Activated effector memory CD4-positive, alpha-beta T cell treated with anti-CD3 and anti-CD28 coated beads, Interleukin-2, amount 50 U/mL, for 16 hours (primary cell): ENCODE measurements at regions not wholly inside any gene's neighbourhood (a gene's known extent, or its start where the extent isn't known, plus 50 kb on each side); places are given as distances from the start of the nearest gene placed in this dataset.

ENCODE experiments used
- DNase-seq: peaks from one replicate; pipeline ENCODE4 v3.0.0-alpha.2; 2020

DNA sequence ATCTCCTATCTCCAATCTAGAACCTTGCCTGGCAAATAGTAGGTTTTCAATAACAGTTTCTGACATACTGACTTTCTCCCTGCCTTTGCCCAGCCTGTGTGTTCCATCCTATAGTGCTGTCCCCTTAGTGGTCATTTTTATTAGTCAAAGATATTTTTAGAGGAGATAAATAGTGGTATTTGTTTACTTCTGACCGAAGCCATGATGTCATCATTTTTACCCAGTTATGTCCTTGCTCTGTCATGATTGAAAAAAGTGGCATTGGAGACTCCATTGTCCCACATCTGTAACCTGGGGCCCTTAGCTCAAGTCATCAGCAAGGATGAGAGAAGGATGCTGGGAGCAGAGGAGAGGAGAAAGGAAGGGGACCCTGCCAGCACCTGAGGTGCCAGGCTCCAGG lies 80.6 kb upstream of the ATP2B2 start:
- DNase-seq, result no peak

DNA sequence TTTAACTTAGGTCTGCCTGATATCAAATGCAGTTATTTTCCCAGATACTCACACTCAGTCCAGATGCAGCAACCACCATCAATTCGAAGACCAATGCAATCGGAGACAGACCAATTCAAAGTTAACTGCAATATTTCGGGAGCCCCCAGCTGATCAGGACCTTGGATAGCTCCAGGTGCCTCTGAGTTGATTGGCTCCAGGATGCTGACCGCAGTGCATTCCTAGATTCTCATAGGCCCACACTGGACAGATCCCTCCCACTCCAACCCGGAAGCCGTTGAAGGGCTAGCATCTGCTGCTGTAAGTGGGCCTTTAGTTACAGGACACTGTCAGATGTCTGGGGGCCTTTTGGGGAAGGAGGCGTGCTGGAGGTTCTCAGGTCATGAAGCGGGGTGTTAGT lies 89.5 kb upstream of the ATP2B2 start:
- DNase-seq, result peak; percentile 71

DNA sequence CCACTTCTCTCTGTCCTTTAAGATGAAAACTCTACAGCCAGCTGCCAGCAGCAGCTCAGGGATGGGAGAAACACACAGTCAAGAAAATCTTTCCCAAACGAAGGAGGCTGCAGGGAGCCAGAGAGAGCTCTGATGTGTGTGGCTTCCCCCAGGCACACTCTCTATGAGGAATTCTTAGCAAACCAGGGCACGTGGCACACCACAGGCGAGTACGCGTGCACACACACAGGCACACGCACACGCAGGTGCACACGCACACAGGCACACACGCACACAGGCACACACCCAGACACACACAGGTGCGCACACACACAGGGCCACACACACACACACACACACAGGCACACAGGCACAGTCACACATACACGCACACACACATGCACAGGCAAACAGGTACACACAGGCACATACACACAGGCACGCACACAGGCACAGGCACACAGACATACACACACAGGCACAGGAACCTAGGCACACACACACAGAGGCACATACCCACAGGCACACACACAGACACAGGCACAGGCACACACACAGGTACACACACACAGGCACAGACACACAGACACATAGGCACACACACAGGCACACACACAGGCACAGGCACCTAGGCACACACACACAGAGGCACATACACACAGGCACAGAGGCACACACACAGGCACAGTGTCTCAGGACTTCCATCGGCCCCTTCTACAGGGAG lies 91.5 kb upstream of the ATP2B2 start:
- DNase-seq, result no peak

DNA sequence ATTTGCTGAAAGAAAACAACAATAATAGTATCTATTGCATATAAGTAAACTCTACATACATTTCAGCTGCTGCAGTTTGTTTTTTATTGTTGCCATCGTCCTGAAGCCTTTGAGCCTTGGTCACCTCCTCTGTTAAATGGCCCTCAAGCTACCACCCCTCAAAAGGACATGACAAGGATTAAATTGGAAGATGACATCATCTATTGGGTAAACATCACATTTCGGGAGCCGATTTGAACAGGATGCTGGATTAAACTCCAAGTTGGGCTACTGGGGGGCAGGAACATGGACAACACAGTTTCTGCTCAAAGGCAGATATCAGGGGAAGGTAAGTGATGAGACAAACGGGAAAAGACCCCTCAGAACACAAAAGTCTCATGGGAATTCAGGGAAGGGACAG lies 92.3 kb upstream of the ATP2B2 start:
- no peak for DNase-seq

DNA sequence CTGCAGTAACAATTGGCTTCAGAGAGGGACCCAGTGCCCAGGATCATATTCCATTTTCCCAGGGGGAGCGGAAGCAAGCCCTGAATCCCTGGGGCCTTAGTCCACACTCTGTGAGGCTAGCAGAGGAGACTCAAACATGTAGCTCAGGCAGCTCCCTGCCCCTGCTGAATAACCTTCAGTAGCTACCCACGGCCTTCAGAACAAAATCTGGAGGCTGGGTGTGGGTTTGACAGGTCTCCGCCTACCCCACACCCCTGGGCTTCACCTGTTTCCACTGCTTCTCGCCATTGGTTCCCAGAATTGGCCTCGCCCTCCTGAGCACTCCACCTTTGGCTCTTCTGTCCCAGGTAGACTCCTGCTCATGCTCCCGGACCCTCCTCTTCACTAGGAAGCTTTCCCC lies 93.6 kb upstream of the ATP2B2 start:
- DNase-seq, result no peak

DNA sequence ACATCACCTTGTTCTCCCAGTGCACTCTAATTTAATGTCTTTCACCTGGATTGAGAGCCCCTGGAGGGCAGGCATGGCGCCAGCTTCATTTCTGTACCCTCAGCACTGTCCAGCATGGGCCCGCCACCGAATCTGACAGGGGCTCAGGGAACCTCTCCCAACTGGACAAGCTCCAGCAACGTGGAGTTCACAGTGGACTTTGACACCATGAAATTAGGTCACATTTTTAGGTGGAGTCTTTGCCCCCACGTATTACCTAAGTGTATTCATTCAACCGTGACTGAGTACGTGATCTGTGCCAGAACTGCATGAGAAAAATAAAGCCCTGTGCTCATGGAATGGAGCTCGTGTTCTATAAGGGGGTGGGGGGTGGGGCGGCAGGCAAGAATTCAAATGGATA lies 94.1 kb upstream of the ATP2B2 start:
- DNase-seq, result no peak

DNA sequence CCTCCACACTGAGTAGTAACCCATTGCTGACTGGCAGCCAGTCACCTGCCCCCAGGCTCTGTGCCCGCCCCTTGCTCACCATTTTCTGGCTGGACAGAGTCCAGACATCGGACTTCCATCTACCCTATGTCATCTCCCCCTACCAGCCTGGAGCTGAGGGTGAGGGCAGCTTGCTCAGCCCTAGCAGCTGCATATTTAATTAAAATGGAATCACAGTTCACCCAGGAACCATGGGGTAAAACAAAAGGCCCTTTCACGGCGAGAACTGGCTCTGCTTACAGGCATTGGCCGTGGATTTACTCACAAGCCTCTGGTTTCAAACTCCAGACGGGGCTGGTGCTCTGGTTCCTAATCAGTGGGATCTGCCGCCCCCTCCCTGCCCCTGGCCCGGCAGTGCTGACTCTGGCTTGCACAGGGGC lies 94.9 kb upstream of the ATP2B2 start:
- DNase-seq, result no peak

DNA sequence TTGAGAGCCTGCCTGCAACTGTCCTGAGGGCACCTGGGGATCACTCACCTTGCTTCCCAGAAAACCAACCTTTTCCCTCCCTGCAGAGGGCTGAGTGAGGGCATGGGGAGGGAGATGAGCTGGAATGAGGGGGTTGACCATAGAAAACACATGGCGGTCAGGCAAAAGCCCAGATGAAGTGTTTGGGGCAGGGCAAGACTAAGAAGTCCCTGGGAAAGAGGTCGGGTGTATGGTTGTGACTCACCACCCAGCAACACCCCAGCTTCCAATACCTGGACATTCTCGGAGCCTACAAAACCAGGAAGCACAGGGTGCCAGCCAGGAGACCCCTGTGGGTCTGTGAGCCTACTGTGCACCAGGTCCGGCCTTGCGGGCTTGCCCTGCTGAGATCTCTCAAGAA lies 95.3 kb upstream of the ATP2B2 start:
- no peak for DNase-seq

DNA sequence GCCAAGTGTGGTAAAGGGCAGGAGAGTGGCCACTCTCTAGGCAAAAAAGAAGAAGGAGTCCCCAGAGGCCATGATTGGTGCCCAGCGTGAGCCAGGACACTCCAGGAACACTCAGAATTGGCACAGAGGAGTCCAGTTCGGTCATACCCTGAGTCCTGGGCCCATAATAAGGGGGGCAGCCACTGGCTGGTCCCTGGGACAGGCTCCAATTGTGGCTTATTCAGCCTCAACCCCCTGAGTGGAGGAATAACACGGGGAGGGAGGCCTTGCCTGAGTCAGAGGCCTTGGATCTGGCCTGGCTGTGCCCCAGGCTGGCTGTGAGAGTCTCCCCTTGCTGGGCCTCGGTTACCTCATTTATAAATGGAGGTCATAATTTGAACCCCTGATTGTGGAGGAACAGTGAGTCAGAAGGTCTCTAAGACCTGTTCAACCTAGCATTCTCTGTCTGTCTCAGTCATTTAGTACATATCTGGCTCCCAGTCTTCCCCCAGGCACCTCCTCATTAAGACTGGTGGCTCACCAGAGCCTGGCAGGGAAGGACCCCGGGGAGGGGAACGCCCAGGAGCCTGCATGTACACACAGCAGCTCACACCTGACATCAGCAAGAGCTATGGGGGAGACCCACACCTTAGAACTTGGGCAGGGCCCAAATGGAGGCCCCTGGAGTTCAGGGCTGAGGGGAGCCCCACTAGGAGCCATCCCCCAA lies 95.9 kb upstream of the ATP2B2 start:
- DNase-seq, result no peak

DNA sequence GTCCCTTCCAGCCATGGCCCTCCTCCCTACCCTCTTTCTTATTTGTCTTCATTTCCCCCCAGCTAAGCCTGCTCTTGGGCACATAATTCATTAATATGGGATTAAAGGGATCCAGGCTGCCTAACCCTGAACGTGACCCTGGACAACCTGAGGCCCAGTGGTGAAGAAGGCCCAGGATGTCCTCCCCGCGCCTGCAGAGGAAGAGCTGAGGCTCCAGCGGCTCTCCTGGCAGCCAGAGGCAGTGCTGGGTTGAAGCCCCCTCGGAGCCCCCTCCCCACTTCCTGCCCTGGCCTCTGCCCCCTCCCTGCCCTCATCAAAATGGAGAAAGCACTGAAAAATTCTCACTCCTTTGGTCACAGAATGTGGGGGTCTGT lies 96.5 kb upstream of the ATP2B2 start:
- DNase-seq, result no peak

DNA sequence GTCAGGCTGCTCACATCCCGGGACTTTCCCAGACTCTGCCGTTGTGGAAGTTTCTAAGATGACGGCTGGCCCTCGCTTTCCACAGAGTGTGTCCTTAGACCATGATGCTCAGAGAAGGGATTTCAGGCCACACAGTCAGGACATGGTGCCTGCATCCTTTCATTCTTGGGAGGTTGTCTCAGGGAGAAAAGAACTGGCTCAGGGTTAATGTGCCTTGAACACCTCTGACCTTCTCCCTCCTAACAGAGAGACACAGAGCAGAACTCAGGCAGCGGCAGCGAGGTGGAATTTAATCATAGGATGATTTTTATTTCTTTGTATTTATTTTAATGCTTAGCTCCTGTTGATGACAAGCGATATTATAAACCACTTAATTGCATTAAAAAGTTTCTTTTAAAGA lies 96.9 kb upstream of the ATP2B2 start:
- DNase-seq, result no peak

DNA sequence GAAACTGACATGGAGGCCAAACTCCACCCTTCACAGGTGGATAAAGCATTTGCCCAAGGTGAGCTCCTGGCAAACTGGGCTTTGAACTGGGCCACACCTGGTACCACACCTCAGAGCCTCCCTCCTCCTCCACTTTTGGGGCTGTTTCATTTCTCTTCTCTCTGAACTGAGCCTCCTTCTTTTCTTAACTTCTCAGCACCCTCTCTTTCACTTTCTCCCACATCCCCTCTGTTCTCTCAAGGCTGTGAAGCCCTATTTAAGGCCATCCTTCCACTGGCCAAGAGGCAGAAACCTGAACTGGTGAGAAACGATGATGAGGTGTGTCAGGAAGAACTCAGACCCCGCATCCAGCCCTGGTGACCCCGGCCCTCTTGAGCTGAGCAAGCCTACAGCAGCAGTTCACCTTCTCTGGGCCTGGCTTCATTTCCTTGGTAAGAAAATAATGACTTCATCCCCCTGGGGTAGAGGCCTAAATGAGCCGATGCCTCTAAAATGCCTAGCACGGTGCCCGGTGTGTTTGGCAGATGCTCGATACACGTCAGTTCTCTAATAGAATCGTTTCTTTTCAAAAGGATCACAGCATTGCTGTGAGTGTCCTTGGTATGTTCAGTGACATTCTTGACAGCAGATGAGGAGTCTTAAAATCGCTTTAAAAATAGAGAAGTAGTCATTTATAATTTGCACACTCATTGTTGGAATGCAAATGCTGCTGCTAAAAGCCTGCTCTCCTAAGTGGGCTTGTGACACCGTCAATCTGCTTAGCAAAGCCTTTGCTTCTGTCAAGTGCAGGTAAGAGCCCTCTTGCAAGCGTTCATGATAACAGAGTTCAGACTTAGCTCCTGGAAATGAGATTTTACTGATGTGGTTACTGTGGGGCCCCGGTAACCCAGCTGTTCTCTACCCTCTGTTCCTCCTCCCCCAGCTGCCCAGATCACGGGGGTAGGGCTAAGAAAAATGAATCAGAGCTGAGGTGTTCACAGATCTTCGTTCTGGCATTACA lies 97.7 kb upstream of the ATP2B2 start:
- DNase-seq, result peak; percentile 84

DNA sequence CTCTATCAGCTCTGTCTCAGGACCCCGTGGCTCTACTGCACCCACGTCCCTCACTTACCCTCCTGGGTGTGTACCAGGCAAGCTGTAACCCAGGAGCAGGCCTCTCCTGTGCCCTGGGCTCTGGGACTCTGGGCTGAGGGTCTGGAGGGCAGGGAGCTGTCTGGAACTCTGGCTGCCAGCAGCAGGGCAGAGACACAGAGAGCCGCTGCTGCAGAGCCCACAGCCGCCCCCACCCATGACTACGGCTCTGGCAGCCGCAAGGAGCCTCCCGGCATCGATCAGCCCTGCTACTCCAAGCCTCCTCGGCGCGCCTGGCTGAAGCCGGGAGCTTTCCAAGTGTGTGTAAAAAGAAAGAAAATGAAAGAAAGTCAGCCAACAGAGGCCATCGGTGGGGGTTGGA lies 103.7 kb upstream of the ATP2B2 start:
- DNase-seq, result no peak

DNA sequence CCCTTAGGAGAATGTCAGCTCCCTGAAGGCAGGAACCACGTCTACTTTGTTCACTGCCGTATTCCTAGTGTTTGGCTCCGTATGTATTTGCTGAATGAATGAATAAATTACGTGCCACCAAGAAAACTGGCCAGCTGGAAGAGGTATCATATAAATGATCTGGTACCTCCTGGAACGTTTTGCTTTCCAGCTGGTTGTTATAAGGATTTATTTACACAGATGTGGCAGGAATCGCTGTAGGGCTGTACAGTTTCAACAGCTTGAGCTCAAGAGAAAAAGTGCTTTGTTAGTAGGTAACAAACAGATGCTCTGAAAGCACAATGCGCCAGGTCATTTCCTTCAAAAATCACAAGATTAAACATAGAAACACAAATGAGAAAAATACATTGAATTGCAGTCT lies 108.8 kb upstream of the ATP2B2 start:
- DNase-seq, result no peak

DNA sequence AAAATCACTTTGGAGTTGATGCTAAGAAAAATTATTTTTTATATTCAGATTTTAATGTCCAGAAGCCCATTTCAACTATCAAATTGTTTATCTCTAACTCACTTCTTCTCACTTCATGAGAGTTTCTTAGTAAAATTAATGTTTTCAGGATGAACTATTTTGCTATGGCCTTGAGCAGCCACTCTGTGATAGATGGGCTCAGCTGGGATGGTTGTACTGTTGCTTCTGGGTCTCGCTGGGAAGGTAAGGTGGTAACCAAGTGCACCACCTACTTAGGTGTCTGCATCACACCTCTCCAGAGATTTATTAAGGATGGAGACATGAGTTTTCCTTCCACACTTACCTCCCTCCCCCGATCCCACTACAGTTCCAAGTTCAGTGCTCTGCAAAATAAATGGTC lies 110.3 kb upstream of the ATP2B2 start:
- no peak for DNase-seq

DNA sequence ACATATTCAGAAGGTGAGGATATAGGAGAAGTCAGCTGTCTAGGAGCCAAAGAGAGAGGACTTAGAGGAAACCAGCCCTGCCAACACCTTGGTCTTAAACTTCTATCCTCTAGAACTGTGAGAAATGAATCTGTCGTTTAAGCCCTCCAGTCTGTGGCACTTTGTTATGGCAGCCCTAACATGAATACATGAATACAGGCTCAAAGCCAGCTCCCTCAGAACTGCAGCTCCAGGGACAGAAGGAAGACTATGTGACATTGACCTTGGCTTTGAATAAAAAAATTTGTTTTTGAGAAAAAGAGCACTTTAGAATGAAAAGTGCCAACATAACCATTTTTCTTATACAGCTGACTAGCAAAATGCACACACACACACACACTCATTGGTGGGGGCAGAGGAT lies 110.9 kb upstream of the ATP2B2 start:
- no peak for DNase-seq

DNA sequence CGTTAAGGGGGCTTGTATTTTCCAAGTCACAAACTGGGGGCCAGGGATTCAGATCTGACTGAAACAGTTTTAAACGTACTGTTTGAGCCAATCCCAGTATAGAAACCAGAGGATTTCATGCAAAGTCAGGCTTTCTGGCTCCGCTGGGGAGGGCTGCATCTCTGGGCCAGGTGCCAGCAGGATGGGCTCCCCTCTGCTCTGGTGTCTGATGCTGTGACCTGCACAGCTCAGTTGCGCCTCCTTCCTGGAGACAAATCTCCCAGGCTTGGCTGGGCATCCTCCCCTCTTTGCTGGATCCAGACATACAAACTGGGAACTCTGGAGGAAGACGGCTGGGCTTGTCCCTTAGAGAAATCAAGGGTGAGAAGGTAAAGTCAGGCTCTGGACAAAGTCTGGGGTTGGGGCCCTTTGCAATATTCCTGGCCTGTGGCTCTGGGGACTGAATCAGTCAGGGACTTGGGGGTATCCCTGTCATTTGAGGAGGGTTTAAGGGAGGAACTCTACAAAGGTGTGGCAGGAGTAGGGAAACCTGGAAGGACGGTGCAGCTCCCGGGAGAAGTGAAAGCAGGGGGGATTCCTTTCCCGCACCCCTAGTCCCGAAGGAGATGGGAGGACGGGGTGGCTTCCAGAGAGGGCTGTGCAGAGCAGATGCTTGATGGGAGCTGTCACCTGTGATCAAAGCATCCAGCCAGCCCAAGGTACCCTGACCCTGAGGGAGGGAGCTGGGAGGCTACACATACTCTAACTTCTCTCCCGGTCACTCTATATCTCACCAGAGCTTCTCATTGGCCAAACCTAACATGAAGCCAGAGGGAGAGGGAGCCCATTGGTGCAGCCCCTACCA lies 114.8 kb upstream of the ATP2B2 start:
- no peak for DNase-seq

DNA sequence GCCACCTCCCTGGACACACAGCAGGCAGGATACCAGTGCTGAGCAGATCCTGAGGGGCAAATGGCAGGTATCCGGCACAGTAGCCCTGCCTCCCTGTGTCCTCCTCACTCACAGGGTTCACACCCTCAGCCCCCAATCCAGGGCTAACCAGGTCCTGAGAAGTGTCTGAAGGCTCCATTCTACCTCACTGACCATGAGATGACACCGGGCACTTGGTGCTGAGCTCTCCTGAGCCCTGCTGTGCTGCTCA lies 115.4 kb upstream of the ATP2B2 start:
- no peak for DNase-seq

DNA sequence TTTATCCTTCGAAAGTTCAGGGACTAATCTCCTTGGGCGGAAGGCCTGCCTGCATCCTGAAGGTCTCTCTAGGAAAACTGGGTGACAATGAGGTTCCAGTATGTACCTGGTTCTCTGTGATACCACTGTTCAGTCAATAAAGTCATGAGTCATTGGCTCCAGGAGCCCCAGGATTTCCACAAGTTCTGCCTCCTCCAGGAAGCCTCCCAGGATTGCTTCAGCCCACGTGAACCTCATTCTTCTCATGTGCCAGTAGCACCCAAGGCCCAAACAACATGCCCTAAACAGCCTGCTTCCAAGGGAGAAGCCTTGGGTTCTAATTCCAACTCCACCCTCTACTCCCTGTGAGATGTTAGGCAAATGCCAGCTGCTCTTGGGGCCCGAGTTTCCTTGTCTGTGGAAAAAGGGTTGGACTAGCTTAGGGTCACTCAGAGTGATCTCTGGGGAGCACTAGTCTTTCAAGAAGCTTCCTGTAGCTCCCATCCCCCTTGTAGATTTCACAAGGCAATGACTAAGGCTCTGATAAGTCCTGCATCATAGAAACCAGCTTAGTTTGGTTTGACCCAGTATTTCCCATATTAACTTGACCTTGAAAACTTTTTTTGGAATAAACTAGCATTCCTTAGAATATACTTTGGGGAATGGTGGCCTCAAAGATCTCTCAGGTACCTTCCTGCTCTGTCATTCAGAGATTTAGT lies 118.3 kb upstream of the ATP2B2 start:
- peak; percentile 27 for DNase-seq

DNA sequence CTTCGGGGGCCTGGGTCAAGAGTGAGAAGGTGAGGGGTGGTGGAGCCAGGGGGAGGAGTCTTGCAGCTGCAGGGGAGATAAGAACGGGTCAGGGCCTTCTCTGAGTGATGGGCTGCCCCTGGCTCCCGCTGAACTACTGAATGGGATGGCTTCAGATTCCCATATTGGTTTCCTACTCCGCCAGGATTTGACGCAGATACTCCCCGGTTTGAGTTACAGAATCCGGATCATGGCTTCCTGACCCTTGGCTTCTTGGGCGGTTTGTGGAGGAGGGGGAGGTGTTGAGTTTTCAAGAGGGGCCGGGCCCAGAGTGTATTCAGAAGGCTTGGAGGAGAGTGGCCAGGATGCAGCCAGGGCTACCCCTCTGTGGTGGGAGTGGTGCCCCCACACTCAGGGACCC lies 119.9 kb upstream of the ATP2B2 start:
- peak; percentile 49 for DNase-seq

DNA sequence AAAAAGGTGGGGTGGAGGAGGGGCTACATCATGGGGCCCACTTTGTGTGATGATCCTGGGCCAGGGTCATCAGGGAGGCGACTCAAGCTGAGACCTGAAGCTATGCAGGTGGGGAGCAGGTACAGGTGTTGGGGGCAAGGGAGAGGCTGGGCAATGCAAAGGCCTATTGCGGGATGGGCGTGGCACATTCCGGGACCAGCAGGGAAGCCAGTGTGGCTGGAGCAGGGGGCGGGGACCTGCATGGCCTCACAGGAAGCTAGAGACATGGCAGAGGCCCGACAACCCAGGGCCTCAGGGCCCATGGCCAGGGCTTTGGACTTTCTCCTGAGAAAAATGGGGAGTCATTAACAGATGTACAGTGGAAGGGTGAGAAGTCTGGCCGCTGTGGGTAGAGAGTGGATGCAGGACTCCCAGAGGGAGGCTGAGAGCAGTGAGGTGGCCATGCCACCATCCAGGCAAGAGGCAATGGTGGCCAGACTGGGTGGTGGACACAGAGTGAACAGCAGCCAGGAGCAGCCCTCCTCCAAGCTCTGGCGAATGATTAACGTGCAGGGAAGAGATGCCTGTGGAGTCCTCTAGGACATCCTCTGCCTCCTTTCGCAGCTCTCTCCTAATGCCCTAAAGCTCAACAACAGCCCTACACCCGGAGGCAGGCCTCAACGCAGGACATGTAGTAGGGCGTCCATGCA lies 122.6 kb upstream of the ATP2B2 start:
- DNase-seq, result peak; percentile 45
